ENCODE measurements at regions not wholly inside any gene's neighbourhood (a gene's known extent, or its start where the extent isn't known, plus 50 kb on each side); places are given as distances from the start of the nearest gene placed in this dataset.

DNA sequence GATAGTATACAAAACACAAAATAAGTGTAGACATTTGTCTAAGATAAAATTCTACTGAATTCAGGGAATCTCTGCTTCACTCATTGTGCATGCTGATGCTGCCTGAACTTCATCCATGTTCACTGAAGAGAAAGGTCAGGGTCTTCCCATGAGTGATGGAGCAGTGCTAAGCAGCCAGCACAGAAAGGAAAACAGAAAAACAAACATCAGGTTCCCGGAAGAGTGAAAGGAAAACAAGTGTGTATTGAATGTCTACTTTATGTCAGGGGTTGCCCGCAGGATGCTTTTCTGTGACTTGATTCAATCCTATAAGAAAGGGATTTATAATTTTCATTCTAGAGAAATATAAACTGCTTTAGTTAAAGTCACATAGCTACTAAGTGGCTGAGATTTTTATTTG, 522.4 kb downstream of the RAB28 start (continued):
- TF ChIP-seq, protein P1, sequence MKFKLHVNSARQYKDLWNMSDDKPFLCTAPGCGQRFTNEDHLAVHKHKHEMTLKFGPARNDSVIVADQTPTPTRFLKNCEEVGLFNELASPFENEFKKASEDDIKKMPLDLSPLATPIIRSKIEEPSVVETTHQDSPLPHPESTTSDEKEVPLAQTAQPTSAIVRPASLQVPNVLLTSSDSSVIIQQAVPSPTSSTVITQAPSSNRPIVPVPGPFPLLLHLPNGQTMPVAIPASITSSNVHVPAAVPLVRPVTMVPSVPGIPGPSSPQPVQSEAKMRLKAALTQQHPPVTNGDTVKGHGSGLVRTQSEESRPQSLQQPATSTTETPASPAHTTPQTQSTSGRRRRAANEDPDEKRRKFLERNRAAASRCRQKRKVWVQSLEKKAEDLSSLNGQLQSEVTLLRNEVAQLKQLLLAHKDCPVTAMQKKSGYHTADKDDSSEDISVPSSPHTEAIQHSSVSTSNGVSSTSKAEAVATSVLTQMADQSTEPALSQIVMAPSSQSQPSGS (IDR thresholded peaks at IDR 0.05; ENCODE audit: low read length), result no peak
